ENCODE measurements at regions not wholly inside any gene's neighbourhood (a gene's known extent, or its start where the extent isn't known, plus 50 kb on each side); places are given as distances from the start of the nearest gene placed in this dataset.

- TF ChIP-seq CTCF (IDR thresholded peaks at IDR 0.05), result no peak
- no peak for TF ChIP-seq POLR2AphosphoS5 (IDR thresholded peaks at IDR 0.05)
Observed at GRCh38 chr10:94219829-94220228, 142.9 kb downstream of the NOC3L start.

All from gastroesophageal sphincter (tissue), 3 donors.